GM21737 (cell line): ENCODE measurements at regions not wholly inside any gene's neighbourhood (a gene's known extent, or its start where the extent isn't known, plus 50 kb on each side); places are given as distances from the start of the nearest gene placed in this dataset.

Experiments used
- ATAC-seq: cut with Tn5 transposase; IDR thresholded peaks from one replicate; pipeline ENCODE4 v1.9.1; 2021; ENCODE audit warnings: mild to moderate bottlenecking, moderate library complexity; ENCODE audit not compliant: unreplicated experiment

DNA sequence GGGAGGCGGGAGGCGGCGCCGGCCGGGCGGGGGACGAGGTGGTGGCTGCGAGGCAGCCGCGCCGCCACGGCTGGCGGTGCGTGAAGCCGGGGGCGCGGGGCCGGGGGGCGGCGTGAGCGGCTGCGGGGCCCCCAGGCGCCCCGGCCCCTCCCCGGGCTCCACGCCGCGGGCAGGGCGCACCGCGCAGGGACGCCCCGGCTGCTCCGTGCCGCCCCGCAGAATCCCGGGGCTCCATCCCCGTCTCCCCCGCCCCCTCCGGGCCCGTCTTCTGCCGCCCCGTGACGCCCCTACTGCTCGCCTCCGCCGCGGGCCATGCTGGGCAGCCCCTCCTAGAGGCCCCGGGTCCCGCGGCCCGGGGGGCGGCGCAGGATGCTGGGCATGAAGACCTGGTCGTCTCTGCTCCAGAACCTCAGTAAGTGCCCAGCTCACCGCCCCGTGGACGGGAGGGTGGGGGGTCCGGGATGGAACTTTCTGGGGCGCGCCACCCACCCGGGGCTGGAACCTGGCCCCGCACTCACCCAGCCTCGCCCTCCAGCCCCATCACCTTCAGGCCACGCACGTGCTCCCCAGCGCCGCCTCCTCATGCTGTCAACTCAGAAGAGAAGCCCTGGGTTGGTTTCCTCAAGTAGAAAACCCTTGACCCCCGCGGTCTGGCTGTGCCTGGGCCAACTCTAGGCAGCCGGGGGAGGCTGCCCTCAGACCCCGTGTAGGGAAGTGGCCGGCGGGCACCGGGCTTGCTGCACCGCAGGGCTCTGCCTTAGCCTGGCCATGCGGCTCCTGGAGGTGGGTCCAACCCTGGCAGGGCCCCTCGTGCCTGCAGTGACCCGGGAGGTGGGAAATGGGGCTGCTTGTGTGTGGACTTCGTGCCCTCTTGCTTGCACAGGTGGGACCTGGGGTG is 150.2 kb upstream of the GSE1 start:
- ATAC-seq, result no peak

GRCh38 chr16:85463672-85464382 is 149.3 kb upstream of the GSE1 start:
- no peak for ATAC-seq

- no peak for ATAC-seq
Observed at GRCh38 chr16:85464383-85465305, 148.5 kb upstream of the GSE1 start.

- ATAC-seq, result no peak
Observed at GRCh38 chr16:85465328-85466303, 147.5 kb upstream of the GSE1 start.

- no peak for ATAC-seq
Observed at GRCh38 chr16:85466304-85466700, 146.8 kb upstream of the GSE1 start.

- ATAC-seq, result no peak
Observed at GRCh38 chr16:85466989-85467388, 146.1 kb upstream of the GSE1 start.

DNA sequence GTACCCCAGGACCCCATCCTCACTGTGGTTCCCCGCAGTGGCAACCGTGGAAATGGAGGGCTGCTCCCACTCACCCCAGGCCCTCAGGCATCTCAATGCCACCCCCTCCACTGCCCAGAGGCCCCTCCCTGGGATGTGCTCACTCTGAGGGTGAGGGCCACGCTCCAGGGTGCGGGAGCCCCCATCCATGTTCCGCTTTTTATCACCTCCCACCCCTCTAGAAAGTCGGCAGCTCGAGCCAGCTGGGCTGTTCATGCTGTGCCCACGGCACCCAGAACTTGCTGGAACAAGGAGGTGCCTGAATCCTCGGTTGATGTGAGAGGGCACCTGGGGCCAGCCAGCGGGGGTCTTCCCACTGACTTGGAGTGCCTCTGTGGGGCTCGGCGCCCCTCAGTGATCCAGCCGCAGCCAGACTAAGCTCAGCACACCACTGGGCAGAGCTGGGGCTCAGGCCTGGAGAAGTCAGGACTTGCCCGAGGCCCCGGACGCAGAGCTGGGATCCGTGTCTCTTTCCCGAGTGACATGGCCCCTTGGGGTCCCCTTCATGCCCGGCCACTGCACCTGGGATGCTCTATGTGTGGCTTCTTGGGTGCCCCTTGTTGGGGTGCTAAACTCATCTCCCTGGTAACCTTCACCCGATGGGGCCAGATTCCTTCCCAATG is 143.1 kb upstream of the GSE1 start:
- ATAC-seq, result no peak

GRCh38 chr16:85470873-85471272 is 142.2 kb upstream of the GSE1 start:
- ATAC-seq, result no peak

- no peak for ATAC-seq
Observed at GRCh38 chr16:85471469-85472431, 141.4 kb upstream of the GSE1 start.

DNA sequence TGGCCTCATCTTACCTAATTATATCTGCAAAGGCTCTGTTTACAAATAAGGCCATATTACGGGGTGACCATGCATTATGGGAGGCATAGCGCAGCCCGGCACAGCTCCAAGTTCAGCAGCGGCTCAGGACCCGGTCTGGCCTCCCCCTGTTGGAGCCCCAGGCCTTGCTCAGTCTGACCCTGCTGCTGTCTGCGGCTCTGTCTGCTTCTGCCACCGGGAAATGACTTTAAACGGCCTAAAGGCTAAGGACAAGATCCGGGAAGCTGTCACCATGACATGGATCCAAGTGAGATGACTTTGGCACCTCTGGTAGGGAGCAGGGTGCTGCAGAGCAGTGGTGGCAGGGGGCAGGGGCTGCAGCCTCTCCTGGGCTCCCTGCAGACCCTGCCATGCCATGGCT is 140.6 kb upstream of the GSE1 start:
- ATAC-seq, result no peak

DNA sequence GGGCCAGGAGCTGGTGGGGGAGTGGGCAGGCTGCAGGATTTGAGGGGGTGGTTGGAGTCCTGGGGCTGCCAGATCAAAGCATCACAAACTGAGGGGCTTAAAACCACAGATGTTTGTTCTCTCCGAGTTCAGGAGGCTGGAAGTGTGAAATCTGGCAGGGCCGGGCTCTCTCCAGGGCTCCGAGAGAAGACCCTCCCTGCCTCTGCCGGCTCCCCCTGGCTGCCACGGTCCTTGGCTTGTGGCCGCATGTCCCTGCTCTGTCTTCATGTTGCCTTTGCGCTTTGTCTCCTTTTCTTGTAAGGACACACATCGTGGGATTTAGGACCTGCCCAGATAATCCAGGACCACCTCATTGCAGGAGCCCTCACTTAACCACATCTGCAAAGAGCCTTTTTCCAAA is 139.8 kb upstream of the GSE1 start:
- no peak for ATAC-seq

- no peak for ATAC-seq
Observed at GRCh38 chr16:85473909-85474620, 139.1 kb upstream of the GSE1 start.

DNA sequence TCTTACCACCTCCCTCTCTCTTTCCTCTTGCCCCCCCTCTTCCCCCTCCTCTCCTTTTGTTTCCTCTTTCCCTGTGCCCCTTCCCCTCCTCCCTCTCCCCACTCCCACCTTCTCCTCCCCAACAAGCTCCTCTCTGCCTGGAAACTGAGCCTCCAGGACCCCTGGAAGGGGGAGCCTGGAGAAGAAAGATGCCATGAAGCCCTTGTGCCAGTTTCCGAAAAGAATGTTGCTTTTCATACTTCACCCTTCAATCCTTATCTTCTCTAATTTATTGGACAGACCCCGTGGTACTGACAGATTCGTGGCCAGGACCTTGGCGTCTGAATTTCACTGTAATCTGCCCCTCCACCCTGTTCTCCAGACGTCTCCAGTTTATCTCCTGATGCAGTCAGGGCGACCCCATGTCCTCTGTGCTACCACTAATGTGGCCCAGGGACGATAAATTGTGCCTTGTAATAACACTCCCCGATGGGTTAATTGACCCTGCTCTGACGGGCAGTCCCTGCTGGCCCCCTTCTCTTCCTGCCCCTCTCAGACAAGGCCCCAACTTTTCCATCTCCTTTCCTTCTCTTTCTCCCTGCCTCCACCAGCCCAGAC is 138.4 kb upstream of the GSE1 start:
- no peak for ATAC-seq

DNA sequence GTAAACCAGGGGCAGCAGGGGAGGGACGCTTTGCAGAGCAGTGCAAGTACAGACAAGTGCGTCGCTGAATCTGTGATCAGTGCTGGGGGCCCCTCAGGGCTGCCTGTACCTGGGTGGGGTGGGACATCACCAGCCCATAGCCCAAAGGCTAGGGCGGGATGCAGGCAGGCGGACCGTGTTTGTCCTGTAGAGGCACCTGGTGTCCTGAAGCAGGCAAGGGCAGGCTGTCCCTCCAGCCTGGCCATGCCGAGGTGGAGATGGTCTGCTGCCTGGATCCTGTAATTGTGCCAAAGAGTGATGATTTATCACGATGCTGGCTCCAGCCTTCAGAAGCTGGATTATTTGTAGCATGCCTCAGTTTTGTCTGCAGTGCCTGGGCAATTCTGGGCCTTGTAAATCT is 137.9 kb upstream of the GSE1 start:
- ATAC-seq, result no peak

DNA sequence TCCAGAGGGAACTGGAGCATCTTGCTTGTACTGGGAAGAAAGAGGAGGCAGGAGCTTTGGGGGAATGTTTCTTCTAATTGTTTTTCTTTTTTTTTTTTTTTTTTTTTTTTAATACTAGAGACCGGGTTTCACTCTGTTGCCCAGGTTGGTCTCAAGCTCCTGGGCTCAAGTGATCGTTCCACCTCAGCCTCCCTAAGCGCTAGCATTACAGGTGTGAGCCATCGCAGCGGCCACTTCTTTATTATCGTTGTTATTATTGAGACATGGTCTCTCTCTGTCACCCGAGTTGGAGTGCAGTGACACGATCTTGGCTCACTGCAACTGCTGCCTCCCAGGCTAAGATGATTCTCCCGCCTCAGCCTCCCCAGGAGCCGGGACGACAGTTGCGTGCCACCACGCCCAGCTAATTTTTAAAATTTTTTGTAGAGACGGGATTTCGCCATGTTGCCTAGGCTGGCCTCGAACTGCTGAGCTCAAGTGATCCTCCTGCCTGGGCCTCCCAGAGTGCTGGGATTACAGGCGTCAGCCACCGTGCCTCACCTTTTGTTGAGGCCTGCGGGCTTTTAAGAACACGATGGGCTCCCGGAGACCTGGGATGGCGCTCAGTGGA is 137.3 kb upstream of the GSE1 start:
- no peak for ATAC-seq

- ATAC-seq, result no peak
Observed at GRCh38 chr16:85476389-85476788, 136.7 kb upstream of the GSE1 start.

GRCh38 chr16:85477801-85478363 is 135.2 kb upstream of the GSE1 start:
- no peak for ATAC-seq
